ENCODE measurements at regions not wholly inside any gene's neighbourhood (a gene's known extent, or its start where the extent isn't known, plus 50 kb on each side); places are given as distances from the start of the nearest gene placed in this dataset.

DNA sequence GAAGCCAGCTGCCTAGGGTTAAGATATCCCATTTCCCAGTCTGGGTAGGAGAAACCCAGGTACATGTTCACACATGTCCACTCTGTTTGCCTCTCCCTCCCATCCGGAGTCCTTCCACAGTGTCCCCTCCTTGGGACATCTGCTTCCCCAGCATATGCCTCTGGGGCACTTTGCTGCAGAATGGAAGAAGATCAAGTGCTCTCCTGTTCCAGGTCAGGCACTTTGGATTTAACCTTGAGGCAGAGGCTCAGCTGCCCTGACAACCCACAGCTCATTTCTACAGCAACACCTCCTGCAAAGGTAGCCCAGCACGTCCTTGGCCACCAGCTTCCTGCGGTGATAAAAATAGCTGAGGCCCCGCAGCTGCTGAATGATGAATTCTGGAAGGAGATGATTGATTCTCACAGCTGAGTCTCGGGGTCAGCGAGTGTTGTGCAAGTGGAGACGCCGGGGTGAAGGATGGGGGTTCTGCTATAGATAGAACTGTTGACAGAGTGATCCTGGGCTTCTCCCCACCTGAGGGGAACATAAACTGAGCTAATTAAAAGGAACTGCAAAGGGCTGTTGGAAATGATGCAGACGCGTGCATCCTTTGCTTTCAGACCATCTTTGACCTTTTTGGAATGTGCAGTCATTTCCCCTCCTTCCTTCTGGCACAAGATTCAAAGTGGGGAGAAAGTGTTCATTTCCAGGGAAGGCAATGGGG, 145.0 kb downstream of the SLC38A6 start:
- TF ChIP-seq ZNF274 (IDR thresholded peaks at IDR 0.05; ENCODE audit: low read depth, low read length): no peak
- no peak overlapping the region for H3K4me3 ChIP-seq (ENCODE audit: low read length)

DNA sequence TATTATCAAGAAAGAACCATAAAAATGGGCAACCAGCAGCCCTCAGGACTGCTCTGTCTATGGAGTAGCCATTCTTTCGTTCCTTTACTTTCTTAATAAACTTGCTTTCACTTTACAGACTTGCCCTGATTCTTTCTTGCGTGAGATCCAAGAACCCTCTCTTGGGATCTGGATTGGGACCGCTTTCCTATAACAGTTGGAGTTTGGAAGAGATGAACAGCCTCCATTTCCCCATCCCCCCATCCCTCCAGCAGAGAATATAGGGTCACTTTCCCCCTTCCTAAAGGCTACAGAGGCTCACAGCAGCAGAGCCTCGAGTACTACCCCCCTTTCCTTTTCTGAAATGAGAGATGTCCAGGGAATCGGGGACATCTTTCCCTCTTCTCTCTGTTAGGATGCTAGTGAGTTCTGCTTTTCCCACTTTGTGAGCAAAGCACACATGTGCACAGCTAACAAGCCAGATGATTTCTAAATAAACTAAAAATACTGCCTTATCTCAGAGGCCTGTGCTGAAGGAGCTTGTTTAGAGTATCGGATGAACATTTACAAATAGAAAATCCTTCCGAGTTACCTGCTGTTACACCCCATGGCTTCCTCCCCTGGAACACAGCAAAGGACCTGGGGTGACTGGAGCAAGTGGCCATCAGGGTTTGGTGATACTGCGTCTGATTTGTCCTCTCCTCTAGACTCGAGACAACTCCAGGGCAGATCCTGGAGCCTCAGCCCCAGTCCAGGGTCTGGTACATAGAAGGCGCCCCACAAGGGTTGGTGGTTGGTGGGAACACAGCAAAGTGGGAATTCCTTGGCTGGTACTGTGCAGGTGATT, 144.2 kb downstream of the SLC38A6 start:
- TF ChIP-seq ZNF274 (IDR thresholded peaks at IDR 0.05; ENCODE audit: low read depth, low read length): no peak
- no peak overlapping the region for H3K4me3 ChIP-seq (ENCODE audit: low read length)

- TF ChIP-seq ZNF274 (IDR thresholded peaks at IDR 0.05; ENCODE audit: low read depth, low read length): no peak
- no peak overlapping the region for H3K4me3 ChIP-seq (ENCODE audit: low read length)
Observed at GRCh38 chr14:61122862-61123261, 141.8 kb downstream of the SLC38A6 start.

GRCh38 chr14:61121355-61121787, 140.3 kb downstream of the SLC38A6 start:
- no peak for TF ChIP-seq ZNF274 (IDR thresholded peaks at IDR 0.05; ENCODE audit: low read depth, low read length)
- no peak overlapping the region for H3K4me3 ChIP-seq (ENCODE audit: low read length)

DNA sequence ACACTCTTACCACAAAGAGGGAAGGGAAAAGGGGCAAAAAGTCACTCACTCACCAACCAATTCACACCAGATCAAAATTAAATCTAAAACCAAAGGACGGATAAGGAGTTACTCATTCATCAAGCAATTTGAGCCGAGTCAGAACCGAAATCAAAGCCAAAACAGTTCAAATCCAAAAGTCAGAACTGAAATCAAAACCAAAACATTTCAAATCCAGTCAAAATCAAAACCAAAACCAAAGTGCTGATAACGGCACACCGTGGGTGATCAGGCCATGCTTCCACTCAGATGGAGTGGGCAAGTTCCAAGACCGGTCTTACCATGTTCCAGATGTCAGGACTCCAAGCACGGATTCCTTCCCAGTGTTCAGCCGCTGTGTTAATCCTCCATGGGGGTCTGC, 139.5 kb downstream of the SLC38A6 start:
- TF ChIP-seq ZNF274 (IDR thresholded peaks at IDR 0.05; ENCODE audit: low read depth, low read length): no peak
- H3K4me3 ChIP-seq (ENCODE audit: low read length): no peak overlapping the region

DNA sequence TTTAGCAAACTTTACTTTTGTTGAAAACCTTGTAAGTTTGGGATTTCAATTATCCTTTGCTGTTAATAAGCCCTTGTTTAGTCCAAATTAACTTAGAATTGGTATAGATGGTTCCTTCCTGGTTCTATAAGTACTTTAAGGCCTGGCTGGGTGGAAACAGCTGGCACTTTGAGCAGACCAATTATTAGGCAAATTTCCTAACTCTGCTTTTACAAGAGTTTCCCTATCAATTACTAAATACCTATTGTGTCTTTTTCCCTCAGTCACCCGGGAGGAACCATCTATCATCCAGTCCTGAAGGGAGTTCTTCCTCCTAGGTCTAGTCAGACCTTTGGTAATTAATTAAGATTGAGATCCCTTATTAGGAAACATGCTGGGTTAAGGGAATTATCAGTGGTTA, 138.0 kb downstream of the SLC38A6 start:
- no peak overlapping the region for H3K4me3 ChIP-seq (ENCODE audit: low read length)
- TF ChIP-seq ZNF274 (IDR thresholded peaks at IDR 0.05; ENCODE audit: low read depth, low read length): no peak

GRCh38 chr14:61116369-61116768, 135.3 kb downstream of the SLC38A6 start:
- H3K4me3 ChIP-seq (ENCODE audit: low read length): no peak overlapping the region
- no peak for TF ChIP-seq ZNF274 (IDR thresholded peaks at IDR 0.05; ENCODE audit: low read depth, low read length)

- H3K4me3 ChIP-seq (ENCODE audit: low read length): no peak overlapping the region
- TF ChIP-seq ZNF274 (IDR thresholded peaks at IDR 0.05; ENCODE audit: low read depth, low read length): no peak
Observed at GRCh38 chr14:61113561-61114225, 132.6 kb downstream of the SLC38A6 start.

DNA sequence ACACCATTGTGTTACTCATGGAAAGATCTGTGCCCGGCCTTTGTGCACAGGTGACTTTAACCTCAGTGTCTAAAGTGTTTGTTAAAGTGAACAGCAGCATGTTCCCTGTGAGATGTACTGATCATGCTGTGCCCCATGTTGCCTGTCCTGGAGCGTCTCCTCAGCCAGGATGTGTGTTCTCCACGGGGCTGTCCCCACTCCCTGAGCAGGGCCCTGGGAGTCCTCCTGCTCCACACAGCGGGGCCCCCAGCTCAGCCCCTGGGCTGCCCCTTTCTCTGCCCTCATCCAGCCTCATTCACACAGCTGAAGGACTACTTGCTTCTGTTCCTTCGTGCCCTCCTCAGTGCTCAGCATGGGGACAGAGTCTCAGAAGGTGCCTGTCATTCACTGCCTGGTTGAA, 131.5 kb downstream of the SLC38A6 start:
- no peak for TF ChIP-seq ZNF274 (IDR thresholded peaks at IDR 0.05; ENCODE audit: low read depth, low read length)
- no peak overlapping the region for H3K4me3 ChIP-seq (ENCODE audit: low read length)

DNA sequence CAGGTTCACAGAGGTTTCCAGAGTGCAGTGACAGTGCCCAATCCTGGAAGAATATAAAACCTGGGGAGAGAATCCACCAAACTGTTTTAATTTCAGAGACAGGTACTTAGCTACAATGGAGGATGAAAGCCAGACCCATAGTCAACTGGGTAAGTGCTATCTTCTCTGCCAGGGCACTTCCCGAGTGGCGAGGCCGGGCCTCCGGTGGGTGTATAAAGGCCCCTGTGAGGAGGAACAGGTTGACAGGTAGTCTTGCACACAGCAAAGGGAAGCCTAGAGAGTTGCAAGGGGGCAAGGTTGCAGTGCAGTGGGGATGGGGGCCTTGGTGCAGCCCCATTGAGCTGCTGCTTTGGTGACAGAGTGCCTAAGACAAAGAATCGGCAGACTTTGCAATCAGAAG, 130.7 kb downstream of the SLC38A6 start:
- no peak for TF ChIP-seq ZNF274 (IDR thresholded peaks at IDR 0.05; ENCODE audit: low read depth, low read length)
- H3K4me3 ChIP-seq (ENCODE audit: low read length): no peak overlapping the region

GRCh38 chr14:61111209-61111665, 130.2 kb downstream of the SLC38A6 start:
- TF ChIP-seq ZNF274 (IDR thresholded peaks at IDR 0.05; ENCODE audit: low read depth, low read length): no peak
- no peak overlapping the region for H3K4me3 ChIP-seq (ENCODE audit: low read length)

GRCh38 chr14:61110316-61111082, 129.5 kb downstream of the SLC38A6 start:
- TF ChIP-seq ZNF274 (IDR thresholded peaks at IDR 0.05; ENCODE audit: low read depth, low read length): no peak
- H3K4me3 ChIP-seq (ENCODE audit: low read length): no peak overlapping the region

- TF ChIP-seq ZNF274 (IDR thresholded peaks at IDR 0.05; ENCODE audit: low read depth, low read length): no peak
- H3K4me3 ChIP-seq (ENCODE audit: low read length): no peak overlapping the region
Observed at GRCh38 chr14:61109288-61109687, 128.2 kb downstream of the SLC38A6 start.

Data from GM08714 (cell line).